ENCODE measurements at regions not wholly inside any gene's neighbourhood (a gene's known extent, or its start where the extent isn't known, plus 50 kb on each side); places are given as distances from the start of the nearest gene placed in this dataset.

DNA sequence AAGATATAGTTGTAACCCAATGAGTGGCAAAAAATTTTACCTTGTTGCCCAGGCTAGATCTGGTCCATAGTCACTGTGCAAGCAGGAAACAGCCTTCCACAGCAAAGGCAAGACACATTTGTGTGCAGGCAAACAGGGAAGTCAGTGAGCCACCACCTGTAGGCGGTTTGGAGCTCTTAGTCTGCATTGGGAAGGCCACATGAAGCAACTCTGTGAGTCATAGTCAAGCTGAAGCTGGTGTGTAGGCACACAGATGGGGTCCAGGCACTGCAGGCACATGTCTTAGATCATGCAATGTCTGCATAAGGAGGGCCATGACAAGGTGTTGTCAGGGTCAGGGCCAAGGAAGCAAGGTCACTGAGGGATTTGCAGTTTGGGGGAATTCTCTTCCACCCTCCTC is 543.2 kb upstream of the EPHA7 start:
- TF ChIP-seq, protein P1, sequence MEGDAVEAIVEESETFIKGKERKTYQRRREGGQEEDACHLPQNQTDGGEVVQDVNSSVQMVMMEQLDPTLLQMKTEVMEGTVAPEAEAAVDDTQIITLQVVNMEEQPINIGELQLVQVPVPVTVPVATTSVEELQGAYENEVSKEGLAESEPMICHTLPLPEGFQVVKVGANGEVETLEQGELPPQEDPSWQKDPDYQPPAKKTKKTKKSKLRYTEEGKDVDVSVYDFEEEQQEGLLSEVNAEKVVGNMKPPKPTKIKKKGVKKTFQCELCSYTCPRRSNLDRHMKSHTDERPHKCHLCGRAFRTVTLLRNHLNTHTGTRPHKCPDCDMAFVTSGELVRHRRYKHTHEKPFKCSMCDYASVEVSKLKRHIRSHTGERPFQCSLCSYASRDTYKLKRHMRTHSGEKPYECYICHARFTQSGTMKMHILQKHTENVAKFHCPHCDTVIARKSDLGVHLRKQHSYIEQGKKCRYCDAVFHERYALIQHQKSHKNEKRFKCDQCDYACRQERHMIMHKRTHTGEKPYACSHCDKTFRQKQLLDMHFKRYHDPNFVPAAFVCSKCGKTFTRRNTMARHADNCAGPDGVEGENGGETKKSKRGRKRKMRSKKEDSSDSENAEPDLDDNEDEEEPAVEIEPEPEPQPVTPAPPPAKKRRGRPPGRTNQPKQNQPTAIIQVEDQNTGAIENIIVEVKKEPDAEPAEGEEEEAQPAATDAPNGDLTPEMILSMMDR (optimal IDR thresholded peaks at IDR 0.05 in 1 of 3, IDR thresholded peaks at IDR 0.05 in 1 of 3, conservative IDR thresholded peaks at IDR 0.05 in 1 of 3; ENCODE audit: extremely low read depth in 1 of 3, insufficient read depth in 2 of 3, low read length in 3 of 3), result no peak
- no peak for TF ChIP-seq EZH2 (IDR thresholded peaks at IDR 0.05; ENCODE audit: low read length)
